ENCODE measurements at regions not wholly inside any gene's neighbourhood (a gene's known extent, or its start where the extent isn't known, plus 50 kb on each side); places are given as distances from the start of the nearest gene placed in this dataset.

- Histone ChIP-seq H3K4me2 (ENCODE audit: insufficient read depth, low read length) (no peak overlapping the region), H4K20me1 (replicated peaks; ENCODE audit: control insufficient read depth, extremely low read depth, insufficient read depth, low read length) (no peaks in the 10 kb centered on the region), H3K36me3 (ENCODE audit: control insufficient read depth in 2 of 2, extremely low read depth in 1 of 2, insufficient read depth in 2 of 2, low read length in 2 of 2) (no peaks in the 10 kb centered on the region), H3K27me3 (ENCODE audit: control insufficient read depth in 2 of 2, insufficient read depth in 2 of 2, low read length in 2 of 2) (no peaks in the 10 kb centered on the region), H3K27ac (ENCODE audit: insufficient read depth, low read depth, low read length) (no peak overlapping the region), H3K9me3 (replicated peaks; ENCODE audit: control insufficient read depth, insufficient read depth, low read length) (no peaks in the 10 kb centered on the region), H3K4me1 (ENCODE audit: control insufficient read depth, extremely low read depth, insufficient read depth, low read length) (no peaks in the 10 kb centered on the region), H2AFZ (ENCODE audit: low read depth, low read length) (no peak overlapping the region), H3K9me1 (replicated peaks; ENCODE audit: control insufficient read depth, extremely low read depth, insufficient read depth, low read length) (no peaks in the 10 kb centered on the region), H3K4me3 (replicated peaks in 1 of 3; ENCODE audit: insufficient read depth in 1 of 3, low read depth in 1 of 3, low read length in 3 of 3) (no peak overlapping the region), H3K9ac (replicated peaks; ENCODE audit: extremely low read depth, insufficient read depth, low read length) (no peak overlapping the region), H3K79me2 (ENCODE audit: control insufficient read depth, insufficient read depth, low read length) (no peaks in the 10 kb centered on the region)
- TF ChIP-seq POLR2AphosphoS5 (IDR thresholded peaks at IDR 0.05; ENCODE audit: insufficient read depth, low read depth, low read length) = no peak
- no peak for TF ChIP-seq MAX (IDR thresholded peaks at IDR 0.05; ENCODE audit: insufficient read depth, insufficient read length)
- TF ChIP-seq FOS (IDR thresholded peaks at IDR 0.05; ENCODE audit: borderline replicate concordance, insufficient read depth, low read length) = no peak
- TF ChIP-seq MYC (IDR thresholded peaks at IDR 0.05; ENCODE audit: low read depth, low read length) = no peak
- no peak for TF ChIP-seq POLR2A (IDR thresholded peaks at IDR 0.05; ENCODE audit: low read depth, low read length)
- TF ChIP-seq GATA2 (IDR thresholded peaks at IDR 0.05; ENCODE audit: insufficient read depth, insufficient read length, low read depth, low read length) = no peak
- no peak for TF ChIP-seq CTCF (IDR thresholded peaks at IDR 0.05; ENCODE audit: extremely low read depth in 1 of 2, insufficient read depth in 1 of 2, low read depth in 1 of 2, low read length in 2 of 2)
- no peak for TF ChIP-seq JUN (IDR thresholded peaks at IDR 0.05; ENCODE audit: borderline replicate concordance, insufficient read depth, insufficient read length, low read depth)
- TF ChIP-seq EZH2 (IDR thresholded peaks at IDR 0.05; ENCODE audit: borderline replicate concordance, low read depth, low read length, severe bottlenecking) = no peak
- FAIRE-seq (no peak), DNase-seq (ENCODE audit: low read depth, low spot score) (no peak)
- dilution Hi-C loops (cut with MboI; ENCODE audit: extremely low pct_ligation_motif_present, low sequenced_read_pairs) (no loop called here), intact Hi-C loops (cut with micrococcal nuclease) (no loop called here)
- POLR2A ChIA-PET = no interaction called here
- BruUV-seq (replicated peaks) = no TSS peak
- CTCF ChIA-PET = interaction anchor here (0.7 to 1.0 kb wide), 3 partner anchors 33 to 717 kb away, joined by 3 to 4 read pairs (median 3); no protein-coding TSS in a partner anchor
Observed at GRCh38 chr12:85516667-85517325, 236.8 kb downstream of the ALX1 start.
